Renal pelvis (tissue), 1 donor: ENCODE measurements at regions not wholly inside any gene's neighbourhood (a gene's known extent, or its start where the extent isn't known, plus 50 kb on each side); places are given as distances from the start of the nearest gene placed in this dataset.
"Not testable (repeated sequence)": the region's sequence is repeated elsewhere in the genome, so short reads cannot be mapped to it uniquely, and the experiment has no call there.

Source experiments
- DNase-seq: peaks from one replicate; pipeline ENCODE4 v3.0.0-alpha.2; 2013

DNA sequence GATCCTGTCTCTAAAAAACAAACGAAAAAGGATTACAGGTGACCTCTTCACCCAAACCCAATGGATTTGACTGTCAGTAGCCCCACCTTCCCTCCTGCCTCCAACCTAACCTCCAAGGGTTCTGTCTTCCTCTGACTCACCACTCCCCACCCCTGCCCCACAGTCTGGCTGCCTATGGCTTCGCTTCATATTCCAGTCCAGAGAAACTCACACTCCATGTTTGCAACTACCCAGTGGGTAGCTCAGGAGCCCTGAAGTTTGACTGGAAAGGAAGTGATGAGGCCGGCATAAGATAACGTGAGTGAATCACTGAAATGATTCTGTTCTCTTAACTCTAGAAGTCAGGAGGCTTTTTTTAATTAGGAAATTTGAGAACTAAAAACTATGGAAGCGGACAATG lies 303.9 kb downstream of the FOXO1 start:
- no peak for DNase-seq

DNA sequence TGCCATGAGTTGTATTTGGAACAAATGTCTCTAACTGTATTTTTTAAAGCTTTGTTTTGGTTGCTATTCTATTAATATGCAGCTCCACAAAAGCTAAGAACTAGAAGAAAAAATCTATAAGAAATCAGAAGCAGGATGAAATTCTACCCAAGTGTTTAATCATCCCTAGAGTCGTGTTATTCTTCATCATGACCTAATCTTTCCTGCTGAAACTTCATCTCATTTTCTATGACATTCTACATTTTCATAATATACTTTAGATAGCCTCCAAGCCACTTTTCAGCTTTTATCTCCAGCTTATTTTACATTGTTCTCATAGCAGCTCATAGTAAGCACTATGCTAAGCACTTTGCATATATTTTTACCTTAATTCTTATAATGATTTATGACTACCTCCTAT lies 302.8 kb downstream of the FOXO1 start:
- no peak for DNase-seq

DNA sequence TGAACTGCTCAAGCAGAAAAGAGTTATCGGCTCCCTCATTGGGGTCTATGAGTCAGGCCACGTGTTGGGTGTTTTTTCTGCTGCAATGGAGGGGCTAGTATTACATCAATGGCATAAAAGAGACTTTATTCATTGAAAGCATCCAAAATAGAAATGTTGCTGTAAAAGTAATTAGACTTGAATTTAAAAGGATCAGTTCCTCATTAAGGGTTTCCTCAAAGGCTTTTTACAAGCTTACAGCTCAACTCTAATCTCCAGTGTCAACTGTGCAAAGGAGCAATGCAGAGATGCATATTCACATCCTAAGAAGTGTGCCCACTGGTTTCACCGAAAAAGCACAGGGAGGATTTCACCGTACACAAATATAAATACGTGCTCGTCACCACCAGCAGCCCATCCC lies 300.3 kb downstream of the FOXO1 start:
- no peak for DNase-seq

DNA sequence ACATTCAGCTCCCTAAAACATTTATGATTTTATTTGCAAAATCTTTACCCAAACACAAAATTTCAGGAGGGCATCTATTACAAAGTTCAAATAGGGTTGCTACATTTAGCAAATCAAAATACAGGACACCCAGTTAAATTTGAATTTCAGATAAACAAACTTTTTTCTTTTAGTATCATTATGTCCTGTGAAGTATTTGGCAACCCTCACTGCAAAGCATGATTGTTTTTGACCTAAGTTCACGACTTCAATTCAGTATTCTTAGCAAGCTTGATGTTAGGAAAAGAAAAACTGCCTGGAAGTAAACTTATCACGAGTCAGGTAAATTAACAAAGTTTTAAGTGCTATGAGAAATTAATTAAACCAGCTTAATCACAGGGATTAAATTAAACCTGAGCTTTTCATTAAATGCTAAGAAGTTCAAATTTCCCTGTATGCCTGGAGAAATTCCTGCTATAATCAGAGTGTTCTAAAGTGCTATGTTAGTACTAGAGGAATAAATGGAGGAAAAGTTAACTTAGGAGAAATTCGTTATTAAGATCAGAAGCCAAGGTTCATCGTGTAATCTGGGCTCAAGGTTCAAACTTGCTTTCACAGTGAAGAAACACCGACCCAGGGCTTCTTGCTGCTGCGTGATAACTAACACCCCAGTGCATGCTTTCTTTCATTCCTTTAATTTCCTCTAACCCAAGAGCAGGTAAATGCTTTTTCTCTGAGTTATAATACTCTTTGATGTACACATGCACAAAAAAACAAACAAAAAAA lies 298.1 kb downstream of the FOXO1 start:
- DNase-seq, result no peak

DNA sequence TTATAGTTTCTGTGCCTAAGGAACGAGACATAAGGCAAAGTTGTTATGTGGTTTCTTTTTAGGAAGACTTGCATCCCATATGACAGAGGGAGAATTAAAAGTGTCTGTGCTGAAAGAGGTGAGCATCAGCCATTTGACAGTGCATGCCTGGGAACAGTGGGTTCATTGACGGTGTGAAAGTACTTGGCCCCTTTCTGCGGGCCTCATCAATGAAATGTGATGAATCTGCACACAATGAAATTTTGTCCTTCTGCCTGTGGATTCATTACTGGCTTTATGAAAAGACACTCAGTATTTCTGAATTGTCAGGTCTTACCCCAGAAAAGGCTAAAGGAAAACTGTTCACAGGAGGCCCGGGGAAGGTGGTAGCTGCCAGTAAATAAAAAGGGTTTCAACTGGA lies 295.8 kb downstream of the FOXO1 start:
- DNase-seq, result no peak

DNA sequence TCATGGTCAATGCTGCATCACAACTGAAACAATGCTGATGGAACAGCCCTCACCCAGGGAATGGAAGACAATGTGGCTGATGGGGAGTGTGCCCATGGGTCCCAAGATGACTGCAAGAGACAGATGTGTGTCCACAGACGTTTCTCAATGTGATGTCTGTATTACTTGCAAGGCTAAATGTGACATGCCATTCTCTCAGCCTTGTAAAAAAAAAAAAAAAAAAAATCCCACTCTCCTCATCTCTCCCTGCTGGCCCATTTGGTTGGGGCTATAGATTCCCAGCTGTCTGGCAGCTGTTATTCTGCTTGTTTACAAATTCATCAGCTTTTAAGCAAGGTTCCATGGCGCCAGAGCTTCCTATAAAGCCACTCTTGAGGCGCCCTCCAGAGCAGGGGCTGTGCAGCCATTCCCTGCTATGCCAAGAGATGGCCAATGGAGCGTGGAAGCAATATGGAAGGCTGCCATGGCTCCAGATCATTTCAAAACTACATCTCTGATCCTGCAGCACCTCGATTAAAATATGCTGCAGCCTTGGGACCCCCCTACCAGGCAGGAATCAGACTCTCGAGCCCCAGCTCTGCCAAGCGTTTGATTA lies 294.8 kb downstream of the FOXO1 start:
- no peak for DNase-seq

DNA sequence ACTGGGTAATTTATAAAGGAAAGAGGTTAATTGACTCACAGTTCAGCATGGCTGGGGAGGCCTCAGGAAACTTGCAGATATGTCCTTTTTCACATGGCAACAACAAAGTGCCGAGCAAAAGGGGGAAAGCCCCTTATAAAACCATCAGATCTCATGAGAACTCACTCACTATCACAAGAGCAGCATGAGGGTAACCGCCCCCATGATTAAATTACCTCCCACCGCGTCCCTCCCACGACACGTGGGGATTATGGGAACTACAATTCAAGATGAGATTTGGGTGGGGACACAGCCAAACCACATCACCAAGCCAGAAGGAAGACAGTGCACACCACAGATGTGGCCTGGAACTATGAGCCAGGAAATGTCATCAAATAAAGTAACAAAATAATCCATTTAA lies 292.8 kb downstream of the FOXO1 start:
- DNase-seq, result not testable (repeated sequence)

DNA sequence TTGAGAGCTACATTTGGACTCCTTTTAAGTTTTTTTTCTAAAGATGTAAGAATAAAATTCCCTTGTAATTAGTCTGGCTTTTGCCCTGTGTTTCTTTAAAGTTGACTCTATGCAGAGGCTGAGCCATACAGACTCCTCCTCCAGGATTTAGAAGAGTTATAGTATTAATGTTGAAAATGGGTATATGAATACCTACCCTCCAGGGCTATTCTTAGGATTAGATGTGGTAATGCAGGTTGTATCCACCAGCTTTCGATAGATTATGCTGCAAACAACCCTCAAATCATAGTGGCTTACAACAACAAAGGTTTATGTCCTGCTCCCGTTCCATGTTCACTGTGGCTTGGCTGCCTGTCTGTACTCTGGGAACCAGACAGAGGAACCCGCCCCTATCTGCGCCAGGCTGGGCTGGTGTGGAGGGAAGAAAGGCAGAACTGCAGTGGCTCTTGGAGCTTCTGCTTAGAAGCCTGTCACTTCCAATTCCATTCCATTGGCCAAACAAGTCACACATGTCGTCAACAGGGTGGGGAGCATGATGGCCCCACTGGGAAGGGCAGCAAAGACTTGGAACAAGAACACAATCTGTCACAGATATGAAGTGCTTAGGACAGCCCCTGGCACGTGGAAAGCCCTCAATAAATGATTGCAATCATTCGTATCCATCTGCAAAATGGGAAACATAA lies 290.8 kb downstream of the FOXO1 start:
- no peak for DNase-seq

DNA sequence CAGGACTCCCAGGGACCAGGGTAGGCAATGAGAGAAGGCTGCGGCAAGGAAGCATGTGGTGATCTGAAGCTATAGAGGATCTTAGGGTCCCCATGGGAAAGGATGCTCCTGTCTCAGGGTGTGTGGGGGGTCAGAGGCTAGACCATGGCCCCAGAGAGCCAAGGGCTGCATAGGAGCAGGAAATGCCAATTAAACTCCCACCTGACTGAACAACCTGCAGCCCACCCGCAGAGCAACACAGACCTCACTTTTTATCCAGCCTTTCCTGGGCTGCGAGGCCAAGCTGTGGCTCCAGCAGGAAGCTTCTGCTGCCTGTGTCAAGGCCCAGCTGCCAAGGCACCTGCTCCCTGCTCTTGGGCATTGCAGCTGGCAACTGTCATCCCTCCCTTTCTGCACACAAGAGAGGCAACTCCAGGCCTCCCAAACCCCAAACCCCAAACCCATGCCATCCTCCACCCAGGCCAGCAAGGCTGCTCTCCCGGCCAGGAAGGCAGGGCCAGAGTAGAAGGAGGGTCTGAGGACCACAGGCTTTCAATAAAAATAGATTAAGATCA lies 290.1 kb downstream of the FOXO1 start:
- DNase-seq, result no peak

DNA sequence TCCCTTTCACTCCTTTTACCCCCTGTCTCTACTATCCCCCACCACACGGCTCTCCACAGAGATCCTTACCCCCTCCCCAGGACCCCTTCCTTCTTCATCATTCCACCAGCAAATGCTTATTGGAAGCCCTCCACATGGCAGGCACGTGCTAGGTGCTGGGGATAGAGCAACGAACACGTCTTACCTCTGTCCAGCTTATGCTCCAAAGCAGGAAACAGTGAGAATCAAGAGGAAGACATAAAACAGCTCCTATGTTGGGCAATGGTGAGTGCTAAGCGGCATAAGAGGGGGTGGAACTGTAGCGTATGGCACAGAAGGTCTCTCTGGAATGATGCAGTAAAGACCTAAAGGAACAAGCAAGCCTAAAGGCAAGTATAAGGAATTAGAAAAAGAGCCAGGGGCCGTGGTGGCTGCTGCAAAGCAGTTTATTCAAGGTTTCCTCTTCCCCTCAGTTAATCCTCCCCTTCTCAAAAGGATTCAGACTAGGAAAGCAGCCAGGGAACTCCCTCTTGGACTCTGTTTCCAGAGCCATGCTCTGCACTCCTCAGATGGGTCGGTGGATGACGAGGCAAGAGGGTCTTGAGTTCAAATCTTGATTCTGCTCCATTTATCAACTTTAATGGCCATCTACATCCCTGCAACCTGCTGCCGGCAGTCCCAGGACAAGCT lies 289.4 kb downstream of the FOXO1 start:
- DNase-seq, result no peak

DNA sequence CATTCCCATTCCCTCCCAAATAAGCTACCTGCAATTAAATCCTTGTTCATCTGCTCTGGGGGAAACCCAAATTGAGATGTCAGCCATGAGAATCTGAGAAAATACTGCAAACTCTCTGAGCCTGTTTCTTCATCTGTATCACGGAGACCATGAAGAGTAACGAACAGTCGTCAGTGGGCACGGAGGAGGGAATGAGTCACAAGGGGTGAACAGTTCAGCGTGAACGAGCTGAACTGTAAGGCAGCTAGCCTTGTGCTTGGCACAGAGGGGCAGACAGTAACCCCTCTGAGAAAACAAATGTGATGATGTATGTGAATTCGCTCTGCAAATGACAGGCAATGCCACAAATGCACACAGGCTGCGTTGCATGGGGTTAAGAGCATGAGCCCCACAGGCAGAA lies 288.7 kb downstream of the FOXO1 start:
- no peak for DNase-seq

DNA sequence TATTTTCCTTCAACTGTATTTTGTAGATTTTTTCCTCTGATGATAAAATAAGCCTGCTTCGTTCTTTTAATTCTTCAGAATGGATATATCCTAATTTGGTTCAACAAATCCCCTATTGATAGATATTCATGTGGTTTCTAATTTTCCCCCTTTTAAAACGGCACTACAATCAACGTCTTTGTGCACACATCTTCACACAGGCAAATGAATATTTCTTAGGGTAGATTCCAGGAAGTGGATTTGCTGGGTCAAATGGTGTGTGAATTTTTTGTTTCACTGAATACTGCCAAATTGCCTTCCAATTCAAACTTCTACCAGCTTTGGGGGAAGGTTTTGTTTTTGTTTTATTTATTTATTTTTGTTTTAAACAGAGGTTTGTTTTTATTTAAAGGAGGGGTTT lies 287.2 kb downstream of the FOXO1 start:
- no peak for DNase-seq

DNA sequence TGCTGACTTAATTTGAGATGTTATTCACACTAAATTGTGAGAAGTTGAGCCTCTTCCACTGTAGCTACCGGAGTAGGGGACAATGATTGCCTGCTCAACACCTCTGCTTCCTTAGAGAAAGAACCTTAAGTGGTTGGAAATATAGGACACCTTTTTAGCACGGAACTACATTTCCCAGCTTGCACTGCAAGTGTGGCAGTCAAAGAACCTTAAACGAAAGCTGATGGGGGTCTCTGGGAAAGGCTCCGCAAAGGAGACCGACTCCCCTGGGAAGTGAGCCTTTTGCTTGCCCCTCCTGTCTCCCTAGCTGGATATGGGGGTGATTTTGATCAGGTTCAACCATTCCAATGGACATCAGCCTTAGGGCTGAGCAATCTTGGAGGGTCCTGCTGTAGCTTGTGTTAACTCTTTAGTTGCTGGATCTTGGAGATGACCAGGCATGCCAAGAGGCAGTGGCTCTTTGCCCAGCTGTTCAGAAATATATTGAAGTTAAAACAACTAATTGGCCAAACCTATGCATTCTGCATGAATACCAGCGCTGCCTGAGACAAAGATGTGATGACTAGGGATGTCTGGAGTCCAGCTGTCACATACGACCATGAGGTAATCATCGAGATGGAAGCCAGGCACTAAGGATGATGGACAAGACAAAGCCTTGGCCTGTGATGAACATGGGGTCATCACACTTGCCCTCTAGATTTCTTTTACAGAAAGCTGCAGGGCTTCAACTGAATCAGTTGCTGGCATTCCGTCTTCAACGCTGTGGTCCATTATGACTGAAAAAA lies 286.5 kb downstream of the FOXO1 start:
- DNase-seq, result no peak

DNA sequence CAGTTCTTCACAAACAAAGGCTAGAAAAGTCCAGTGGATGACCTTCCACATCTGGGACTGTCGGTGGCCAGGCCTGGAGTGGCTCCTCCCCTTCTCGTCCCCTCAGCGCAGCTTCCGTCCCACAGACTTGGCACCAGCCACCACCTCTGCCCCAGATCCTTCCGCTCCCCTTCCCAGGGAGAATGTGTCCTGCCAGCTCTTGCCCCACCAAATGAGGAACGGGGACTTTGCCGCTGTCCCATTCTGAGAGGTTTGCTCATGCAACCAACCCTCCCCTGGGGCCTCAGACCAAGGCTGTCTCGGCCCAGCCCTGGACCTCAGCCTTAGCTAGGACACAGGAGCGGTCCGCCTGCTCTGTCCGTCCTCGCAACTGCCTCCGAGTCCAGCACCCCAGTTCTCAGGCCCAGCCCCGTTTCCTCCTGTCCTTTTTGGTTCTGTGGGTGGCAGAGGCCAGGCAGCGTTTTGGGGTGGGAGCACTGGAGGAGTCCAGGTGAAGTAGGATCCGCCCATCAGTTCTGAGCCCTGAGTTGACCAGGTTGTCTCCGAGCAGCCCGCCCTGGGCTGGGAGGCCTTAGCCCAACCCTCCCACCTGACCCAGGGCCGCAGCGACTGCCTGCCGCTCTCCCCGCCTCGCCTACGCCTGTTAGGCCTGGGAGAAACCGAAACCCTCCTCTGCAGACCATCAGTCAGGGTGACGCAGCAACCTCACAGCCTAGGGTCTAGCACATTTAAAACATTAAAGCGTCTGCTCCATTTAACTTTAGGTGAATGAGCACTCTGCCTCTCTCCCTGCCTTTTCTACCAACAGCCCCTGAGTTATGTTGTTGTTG lies 284.3 kb downstream of the FOXO1 start:
- no peak for DNase-seq

DNA sequence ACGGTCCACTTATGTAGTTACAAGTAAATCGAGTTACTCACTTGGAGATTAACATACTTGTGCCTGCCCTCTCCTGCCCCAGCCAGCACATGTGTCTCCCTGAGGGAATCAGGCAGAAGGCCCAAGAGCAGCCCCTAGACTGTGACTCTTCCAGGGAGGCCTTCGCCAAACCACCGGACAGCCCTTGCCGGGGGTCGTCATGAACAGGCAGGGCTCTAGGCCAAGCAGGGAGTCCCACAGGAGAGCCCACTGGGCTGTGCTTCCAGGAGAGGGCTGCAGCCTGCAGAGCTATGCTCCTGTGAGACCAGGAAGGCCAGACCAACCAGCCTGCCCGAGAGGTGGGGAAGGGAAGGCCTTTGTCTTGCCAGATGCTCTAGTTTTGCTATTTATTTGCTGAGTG lies 283.3 kb downstream of the FOXO1 start:
- no peak for DNase-seq

DNA sequence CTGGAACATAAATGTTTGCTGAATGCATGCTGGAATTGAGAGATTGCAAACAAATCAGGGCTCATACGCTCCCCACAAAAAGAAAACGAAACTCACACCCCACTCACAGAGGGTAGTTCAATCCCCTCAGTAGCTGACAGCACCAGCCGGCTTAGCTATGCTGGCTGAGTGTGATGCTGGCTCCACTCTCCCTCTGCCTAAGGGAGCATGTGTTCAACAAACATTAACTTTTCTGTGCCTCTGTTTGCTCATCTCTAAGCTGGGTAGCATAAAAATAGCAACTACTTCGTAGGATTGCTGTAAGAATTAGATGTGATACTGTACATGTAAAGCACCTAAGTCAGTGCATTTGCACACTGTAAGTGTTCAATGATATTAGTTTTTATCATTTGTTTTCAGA lies 282.6 kb downstream of the FOXO1 start:
- DNase-seq, result no peak

DNA sequence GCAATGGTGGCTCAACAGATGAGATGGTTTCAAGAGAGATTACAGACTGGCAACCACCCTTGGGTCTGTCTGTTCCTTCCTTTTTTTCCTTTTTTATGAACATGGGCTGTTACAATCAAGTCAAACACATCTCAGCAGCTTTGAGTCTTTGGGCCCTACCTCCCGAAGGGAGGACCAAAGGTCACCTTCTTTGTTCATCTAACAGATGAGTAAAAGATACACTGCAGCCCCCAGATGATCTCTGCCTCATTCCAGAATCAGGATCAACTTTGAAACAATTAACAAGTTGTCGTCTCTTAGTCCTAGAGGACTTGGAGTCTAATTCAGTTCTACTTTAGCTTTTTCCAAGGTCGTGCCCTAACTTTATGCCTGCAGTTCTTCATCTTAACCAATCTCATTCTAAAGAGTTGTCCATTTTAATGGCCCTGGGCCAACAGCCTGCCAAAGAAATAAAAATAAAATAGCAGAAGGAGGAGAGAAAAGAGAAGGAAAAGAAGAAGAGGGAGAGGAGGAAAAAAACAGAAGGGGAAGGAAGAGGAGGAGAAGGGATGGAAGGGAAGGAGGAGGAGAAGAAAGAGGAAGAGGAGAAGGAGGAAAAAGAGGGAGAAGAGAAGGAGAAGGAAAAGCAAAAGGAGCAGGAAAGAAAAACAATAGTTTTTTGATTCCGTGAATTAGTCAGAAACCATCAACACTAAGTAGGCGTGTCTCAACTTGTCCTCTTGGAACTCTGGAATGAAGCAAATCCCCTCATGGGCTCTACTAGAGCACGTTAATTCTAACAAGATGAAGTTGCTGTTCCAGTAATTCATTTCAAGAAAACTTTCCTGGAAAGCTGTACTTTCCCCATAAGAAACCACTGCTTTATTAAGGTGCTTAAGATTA lies 281.2 kb downstream of the FOXO1 start:
- DNase-seq, result no peak

DNA sequence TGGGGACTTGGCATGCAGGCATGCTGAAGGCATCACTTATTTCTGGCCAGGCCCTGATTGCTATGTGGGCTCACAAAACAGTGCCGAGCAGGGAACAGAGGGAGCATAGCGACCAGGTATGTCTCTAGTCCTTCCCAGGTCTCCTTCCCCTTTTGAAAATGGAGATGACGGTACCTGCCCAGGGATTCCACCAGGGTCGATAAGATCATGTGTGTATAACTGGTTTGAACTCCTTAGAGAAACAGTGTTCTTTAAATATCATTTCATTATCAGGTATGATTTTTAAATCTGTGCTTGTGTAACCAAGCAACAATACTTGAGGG lies 280.6 kb downstream of the FOXO1 start:
- no peak for DNase-seq

DNA sequence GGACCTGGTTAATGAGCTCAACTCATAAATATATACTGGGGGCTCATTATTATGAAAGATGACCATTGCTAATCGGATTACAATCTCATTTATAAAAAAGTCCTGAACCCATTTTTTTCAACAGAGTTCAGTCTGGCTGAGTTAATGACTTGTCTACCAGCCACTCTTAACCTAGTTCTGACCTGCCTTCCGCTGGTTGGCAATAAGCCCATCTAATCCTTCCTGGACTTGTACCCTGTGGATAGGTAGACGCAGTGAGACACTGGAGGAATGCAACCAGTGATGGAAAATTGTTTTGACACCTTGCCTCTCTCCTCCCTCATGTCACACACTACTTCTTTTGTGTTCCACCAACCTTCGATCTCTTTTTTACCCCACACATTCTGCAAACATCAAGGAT lies 279.9 kb downstream of the FOXO1 start:
- no peak for DNase-seq

DNA sequence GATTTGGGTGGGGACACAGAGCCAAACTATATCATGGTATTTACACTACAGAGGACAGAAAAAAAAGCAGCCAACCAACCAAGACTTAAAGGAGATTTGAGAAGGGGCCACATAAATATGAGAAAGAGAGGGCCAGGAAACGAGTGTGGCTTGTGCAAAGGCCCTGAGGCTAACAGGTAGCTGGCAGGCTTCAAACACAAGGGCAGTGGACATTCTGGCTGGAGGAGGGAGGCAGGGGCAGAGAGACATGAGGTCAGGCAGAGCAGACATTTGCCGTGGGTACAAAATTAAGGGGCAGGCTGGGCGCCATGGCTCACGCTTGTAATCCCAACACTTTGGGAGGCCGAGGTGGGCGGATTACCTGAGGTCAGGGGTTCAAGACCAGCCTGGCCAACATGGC lies 278.7 kb downstream of the FOXO1 start:
- DNase-seq, result no peak
